ENCODE measurements at regions not wholly inside any gene's neighbourhood (a gene's known extent, or its start where the extent isn't known, plus 50 kb on each side); places are given as distances from the start of the nearest gene placed in this dataset.

- H3K4me1 Mint-ChIP-seq, result no peaks in the 10 kb centered on the region
- Histone ChIP-seq H3K23me2 (ENCODE audit: insufficient read length, low read depth, low read length, poor library complexity, severe bottlenecking) (no peaks in the 10 kb centered on the region), H3K27me3 (ENCODE audit: insufficient read depth, low read length) (no peaks in the 10 kb centered on the region), H3K4ac (ENCODE audit: low read depth, low read length) (no peak overlapping the region), H3K4me2 (ENCODE audit: insufficient read depth, insufficient read length, low read length) (no peak overlapping the region), H2BK5ac (ENCODE audit: insufficient read length, low read length) (no peak overlapping the region), H3K79me2 (ENCODE audit: insufficient read depth, low read length) (no peaks in the 10 kb centered on the region), H3K9me3 (ENCODE audit: control insufficient read depth, low read depth, low read length) (no peaks in the 10 kb centered on the region), H3K27ac (ENCODE audit: insufficient read length, low read depth, low read length) (no peak overlapping the region), H3K79me1 (ENCODE audit: insufficient read depth, low read depth, low read length, poor library complexity, severe bottlenecking) (no peaks in the 10 kb centered on the region), H3K4me1 (ENCODE audit: insufficient read depth, low read length) (no peaks in the 10 kb centered on the region), H4K20me1 (ENCODE audit: control insufficient read depth, insufficient read depth, insufficient read length) (no peaks in the 10 kb centered on the region), H3K18ac (ENCODE audit: insufficient read length, low read depth, low read length) (no peak overlapping the region), H3K9ac (ENCODE audit: extremely low read depth, insufficient read length, low read length) (no peak overlapping the region), H3K56ac (ENCODE audit: insufficient read length, low read depth, low read length) (no peak overlapping the region), H4K8ac (replicated peaks; ENCODE audit: insufficient read length, low read depth, low read length) (no peak overlapping the region), H2BK20ac (ENCODE audit: low read depth, low read length, poor library complexity, severe bottlenecking) (no peak overlapping the region), H4K5ac (ENCODE audit: insufficient read length, low read depth, low read length) (no peak overlapping the region), H2BK12ac (ENCODE audit: insufficient read length, low read depth, low read length) (no peak overlapping the region), H2AFZ (ENCODE audit: low read length) (no peak overlapping the region), H3K23ac (ENCODE audit: insufficient read length, low read depth, low read length) (no peak overlapping the region), H2AK5ac (ENCODE audit: insufficient read length, low read length) (no peak overlapping the region), H2BK120ac (ENCODE audit: low read depth, low read length, poor library complexity, severe bottlenecking) (no peak overlapping the region), H3T11ph (ENCODE audit: low read length) (no peak overlapping the region), H4K91ac (ENCODE audit: insufficient read length, low read depth, low read length) (no peak overlapping the region), H2BK15ac (ENCODE audit: low read depth, low read length) (no peak overlapping the region), H3K14ac (ENCODE audit: insufficient read depth, low read length) (no peak overlapping the region)
- WGBS (ENCODE audit: extremely low coverage, insufficient read length, low lambda C conversion rate), result no CpG with 5 or more reads among the region's 4 CpGs
- TF ChIP-seq CTCF (conservative IDR thresholded peaks at IDR 0.05), result no peak
- H3K4me3 Mint-ChIP-seq, result no peak overlapping the region
- no peaks in the 10 kb centered on the region; a peak in 1 of 7 replicates for H3K36me3 Mint-ChIP-seq (ENCODE audit: insufficient read depth in 1 of 3, low read depth in 3 of 3)
- peaks cover 15 to 20% of the 10 kb centered on the region in 2 experiments; a peak in 3 of 5 replicates for H3K9me3 Mint-ChIP-seq
- DNase-seq, result no peak
- H3K27me3 Mint-ChIP-seq (ENCODE audit: low read depth), result no peaks in the 10 kb centered on the region
- no peak overlapping the region for H3K27ac Mint-ChIP-seq
Observed at GRCh38 chr10:4538016-4538415, 288.0 kb upstream of the AKR1E2 start.
